Kidney (tissue), 13 donors: ENCODE measurements at regions not wholly inside any gene's neighbourhood (a gene's known extent, or its start where the extent isn't known, plus 50 kb on each side); places are given as distances from the start of the nearest gene placed in this dataset.

Experiments used
- DNase-seq, 5 donors: peaks; one replicate each; pipeline ENCODE4 v3.0.0-alpha.2; 2013 to 2020
- FAIRE-seq: peaks from 2 replicates; lab custom pipeline; 2012; peaks lifted over from hg19 to GRCh38; lab: Jason Lieb, UNC
- H3K27ac ChIP-seq, 2 donors: one replicate each; pipeline ENCODE4 v1.7.0; 2013; ENCODE audit warnings: low read depth in 2 of 2, low read length in 2 of 2, inconsistent platforms in 1 of 2
- H3K27me3 ChIP-seq: one replicate; pipeline ENCODE4 v1.7.1; 2013; ENCODE audit warnings: low read length, inconsistent platforms; ENCODE audit not compliant: control insufficient read depth, insufficient read depth
- H3K36me3 ChIP-seq, 3 donors: one replicate each; pipeline versions ENCODE4 v1.7.0 to v1.7.1; 2013; ENCODE audit warnings: low read length in 3 of 3, control low read depth in 1 of 3, inconsistent platforms in 1 of 3; ENCODE audit not compliant: insufficient read depth in 3 of 3, control insufficient read depth in 2 of 3
- H3K4me1 ChIP-seq, 3 donors: one replicate each; pipeline versions ENCODE4 v1.7.0 to v1.7.1; 2013; ENCODE audit warnings: low read length in 3 of 3, inconsistent platforms in 1 of 3, low read depth in 1 of 3; ENCODE audit not compliant: control insufficient read depth in 2 of 3, insufficient read depth in 2 of 3
- H3K4me3 ChIP-seq, 3 donors: one replicate each; pipeline versions ENCODE4 v1.7.0 to v1.8.1; 2013; ENCODE audit warnings: low read length in 3 of 3, control low read depth in 1 of 3, inconsistent platforms in 1 of 3
- H3K9ac ChIP-seq, 3 donors: one replicate each; pipeline versions ENCODE4 v1.7.0 to v1.7.1; 2013; ENCODE audit warnings: low read length in 3 of 3, control low read depth in 1 of 3, inconsistent platforms in 1 of 3
- H3K9me3 ChIP-seq, 3 donors: one replicate each; pipeline versions ENCODE4 v1.7.0 to v1.7.1; 2013; ENCODE audit warnings: low read length in 3 of 3, control low read depth in 1 of 3, inconsistent platforms in 1 of 3; ENCODE audit not compliant: control insufficient read depth in 2 of 3, insufficient read depth in 1 of 3
- intact Hi-C: fragments of 100-400 bp; cut with DNase I; formaldehyde crosslinking; loops from one replicate; pipeline ENCODE4 v1.11.1; 2022
- TF ChIP-seq, protein P1 (sequence below): IDR thresholded peaks from 3 replicates; pipeline ENCODE4 v1.5.1; 2012; ENCODE audit warnings: mild to moderate bottlenecking, moderate library complexity, borderline replicate concordance; ENCODE audit not compliant: insufficient read depth; ENCODE audit errors: extremely low read depth
- donor health status: control.
- donor health status: control.
- donor health status: control.
- donor health status: control.
- donor health status: control.
- donor health status: DM: yes; HTN: yes; CAD: no.
- donor health status: Normal renal cell carcinoma (clear cell type).

- Histone ChIP-seq H3K27ac (no peak overlapping the region), H3K36me3 (no peaks in the 10 kb centered on the region), H3K9ac (no peak overlapping the region), H3K4me3 (no peak overlapping the region), H3K9me3 (no peaks in the 10 kb centered on the region), H3K4me1 (no peaks in the 10 kb centered on the region), H3K27me3 (no peaks in the 10 kb centered on the region)
- no peak for FAIRE-seq
- TF ChIP-seq, protein P1, sequence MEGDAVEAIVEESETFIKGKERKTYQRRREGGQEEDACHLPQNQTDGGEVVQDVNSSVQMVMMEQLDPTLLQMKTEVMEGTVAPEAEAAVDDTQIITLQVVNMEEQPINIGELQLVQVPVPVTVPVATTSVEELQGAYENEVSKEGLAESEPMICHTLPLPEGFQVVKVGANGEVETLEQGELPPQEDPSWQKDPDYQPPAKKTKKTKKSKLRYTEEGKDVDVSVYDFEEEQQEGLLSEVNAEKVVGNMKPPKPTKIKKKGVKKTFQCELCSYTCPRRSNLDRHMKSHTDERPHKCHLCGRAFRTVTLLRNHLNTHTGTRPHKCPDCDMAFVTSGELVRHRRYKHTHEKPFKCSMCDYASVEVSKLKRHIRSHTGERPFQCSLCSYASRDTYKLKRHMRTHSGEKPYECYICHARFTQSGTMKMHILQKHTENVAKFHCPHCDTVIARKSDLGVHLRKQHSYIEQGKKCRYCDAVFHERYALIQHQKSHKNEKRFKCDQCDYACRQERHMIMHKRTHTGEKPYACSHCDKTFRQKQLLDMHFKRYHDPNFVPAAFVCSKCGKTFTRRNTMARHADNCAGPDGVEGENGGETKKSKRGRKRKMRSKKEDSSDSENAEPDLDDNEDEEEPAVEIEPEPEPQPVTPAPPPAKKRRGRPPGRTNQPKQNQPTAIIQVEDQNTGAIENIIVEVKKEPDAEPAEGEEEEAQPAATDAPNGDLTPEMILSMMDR = no peak
- DNase-seq = no peak
- intact Hi-C loops = no loop called here
Measured at GRCh38 chrX:43375136-43375535, 281.0 kb upstream of the MAOA start.

DNA sequence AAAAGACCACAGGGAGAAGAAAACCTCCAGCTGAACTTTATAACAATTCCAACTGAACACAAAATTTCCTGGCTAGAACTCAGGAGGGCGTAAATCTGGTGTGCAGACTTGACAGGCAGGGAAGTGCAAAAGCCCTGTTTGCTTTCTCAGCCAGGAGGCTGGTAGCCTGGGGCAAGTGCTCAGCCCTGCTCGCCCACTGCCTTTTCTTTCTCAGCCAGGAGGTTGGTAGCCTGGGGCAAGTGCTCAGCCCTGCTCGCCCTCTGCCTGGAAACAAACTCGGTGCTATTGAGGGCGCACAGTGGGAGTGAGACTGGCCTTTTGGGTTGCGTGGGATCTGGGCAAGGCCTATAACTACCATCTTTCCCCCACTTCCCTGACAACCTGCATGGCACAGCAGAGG is 275.4 kb upstream of the MAOA start:
- Histone ChIP-seq H3K4me1 (no peaks in the 10 kb centered on the region), H3K27ac (no peak overlapping the region), H3K9me3 (no peaks in the 10 kb centered on the region), H3K9ac (no peak overlapping the region), H3K27me3 (no peaks in the 10 kb centered on the region), H3K36me3 (no peaks in the 10 kb centered on the region), H3K4me3 (no peak overlapping the region)
- intact Hi-C loops = no loop called here
- FAIRE-seq (no peak), DNase-seq (no peak)
- TF ChIP-seq, protein P1 = no peak

DNA sequence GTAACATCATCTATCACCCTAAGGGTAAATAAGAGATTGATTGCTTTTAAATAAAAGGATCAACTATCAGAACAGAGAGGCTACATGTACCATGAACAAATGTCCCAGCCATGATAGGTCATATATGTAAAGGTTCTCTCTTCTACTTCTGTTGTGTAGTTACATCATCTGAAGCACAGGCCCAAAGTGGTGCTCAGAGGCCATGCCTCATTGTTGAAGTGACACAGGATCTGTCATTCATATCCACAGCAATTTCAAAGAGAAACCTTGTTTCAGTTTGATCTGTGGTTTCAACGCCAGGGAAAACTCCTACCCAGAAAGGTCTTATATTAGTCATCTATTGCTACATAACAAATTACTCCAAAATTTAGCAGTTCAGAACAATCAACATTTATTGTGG is 269.2 kb upstream of the MAOA start:
- Histone ChIP-seq H3K4me1 (no peaks in the 10 kb centered on the region), H3K9ac (no peak overlapping the region), H3K27me3 (no peaks in the 10 kb centered on the region), H3K9me3 (no peaks in the 10 kb centered on the region), H3K4me3 (no peak overlapping the region), H3K36me3 (no peaks in the 10 kb centered on the region), H3K27ac (no peak overlapping the region)
- DNase-seq (no peak), FAIRE-seq (no peak)
- TF ChIP-seq, protein P1 = no peak
- intact Hi-C loops = no loop called here

DNA sequence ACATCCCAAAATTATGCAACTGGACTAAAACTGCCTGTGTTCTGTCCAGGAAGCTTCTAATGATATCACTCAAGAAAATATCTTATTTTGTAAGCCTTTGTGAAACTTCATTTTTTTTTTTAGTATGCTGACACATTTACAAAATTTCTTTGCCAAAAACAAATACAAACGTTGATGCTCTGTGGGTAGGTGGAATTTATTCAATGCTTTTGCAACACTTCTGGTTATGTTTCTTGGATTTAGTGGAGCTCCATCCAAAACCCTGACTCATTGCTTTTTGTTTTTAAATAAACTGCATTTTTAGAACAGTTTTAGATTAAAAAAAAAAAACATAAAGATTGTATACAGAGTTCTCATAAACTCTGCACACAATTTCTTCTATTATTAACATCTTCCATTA is 250.9 kb upstream of the MAOA start:
- FAIRE-seq = no peak

More for the DNA sequence above, 250.9 kb upstream of the MAOA start:
- Histone ChIP-seq H3K27me3 (no peaks in the 10 kb centered on the region), H3K36me3 (no peaks in the 10 kb centered on the region), H3K9ac (no peak overlapping the region), H3K4me1 (no peaks in the 10 kb centered on the region), H3K9me3 (no peaks in the 10 kb centered on the region), H3K4me3 (no peak overlapping the region), H3K27ac (no peak overlapping the region)
- DNase-seq = no peak
- intact Hi-C loops = no loop called here
- TF ChIP-seq, protein P1 = no peak
